T-helper 2 cell treated with Interferon-gamma antibody and Interleukin-4, amounts not matched to agents 100 ng/mL and 5 ng/mL, for 36 hours (primary cell): ENCODE measurements at regions not wholly inside any gene's neighbourhood (a gene's known extent, or its start where the extent isn't known, plus 50 kb on each side); places are given as distances from the start of the nearest gene placed in this dataset.

Experiments used
- intact Hi-C: fragments of 100-400 bp; cut with micrococcal nuclease; formaldehyde crosslinking; loops from one replicate; pipeline ENCODE4 v1.15.1; 2023

DNA sequence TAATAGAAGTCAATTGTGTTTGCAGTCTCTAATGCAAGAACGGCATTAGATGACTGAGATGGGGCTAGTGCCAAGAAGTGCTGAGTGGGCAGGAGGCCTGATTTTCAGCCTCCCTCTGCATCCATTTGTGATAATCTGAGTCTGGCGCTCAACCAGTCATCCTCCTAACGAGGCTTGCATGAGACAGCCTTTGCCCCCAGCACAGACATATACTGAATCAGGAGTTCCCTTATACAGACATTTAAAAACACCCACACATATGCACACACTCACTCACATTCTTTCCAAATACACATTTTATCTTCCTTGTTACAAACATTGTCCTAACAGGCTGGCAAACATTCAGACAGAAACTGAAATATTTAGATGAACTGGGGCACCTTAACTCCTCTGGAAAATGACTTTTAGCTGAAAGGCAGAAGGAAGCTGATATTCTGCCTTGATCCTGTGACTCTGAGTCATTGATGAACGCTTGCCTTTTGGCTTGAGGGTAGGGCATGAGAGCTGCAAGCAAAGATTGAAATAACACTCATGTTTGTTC, 562.3 kb downstream of the DHX35 start:
- intact Hi-C loops: no loop called here

DNA sequence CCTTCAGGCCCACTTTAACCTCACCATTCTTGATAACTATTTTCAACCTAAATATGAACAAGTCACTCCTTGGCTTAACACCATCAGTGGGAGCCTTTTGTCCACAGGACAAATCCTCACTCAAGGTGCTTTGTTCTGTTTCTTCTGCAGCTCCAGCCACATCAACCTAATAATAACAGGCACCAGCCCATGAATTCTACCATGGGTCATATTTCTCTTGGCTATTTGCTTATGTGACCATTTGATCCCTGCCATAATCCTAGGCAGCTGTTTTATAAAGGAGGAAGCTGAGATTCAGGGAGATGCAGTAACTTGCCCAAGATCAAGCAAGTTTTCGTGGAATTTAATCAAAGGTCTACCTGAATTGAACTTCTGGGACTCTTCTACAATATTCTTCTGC, 561.3 kb downstream of the DHX35 start:
- intact Hi-C loops: no loop called here

DNA sequence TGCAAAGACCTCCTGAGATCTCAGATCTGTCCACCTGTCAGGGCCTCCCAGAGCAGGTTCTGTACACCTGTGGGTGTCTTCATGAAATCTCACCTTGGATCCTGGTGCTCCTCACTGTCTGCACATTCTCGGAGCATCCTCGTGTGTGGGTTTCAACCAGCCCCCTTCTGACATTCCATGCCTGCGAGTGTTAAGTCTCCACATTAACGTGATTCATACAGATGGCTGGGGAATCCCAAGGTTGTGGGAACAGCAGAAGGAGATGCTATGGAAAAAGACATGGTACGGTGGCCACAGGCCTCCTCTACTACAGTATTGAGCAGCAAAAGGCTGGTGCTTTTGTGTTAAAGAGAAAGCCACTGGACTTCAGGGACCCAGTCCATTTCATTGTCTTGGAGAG, 556.5 kb downstream of the DHX35 start:
- intact Hi-C loops: no loop called here

DNA sequence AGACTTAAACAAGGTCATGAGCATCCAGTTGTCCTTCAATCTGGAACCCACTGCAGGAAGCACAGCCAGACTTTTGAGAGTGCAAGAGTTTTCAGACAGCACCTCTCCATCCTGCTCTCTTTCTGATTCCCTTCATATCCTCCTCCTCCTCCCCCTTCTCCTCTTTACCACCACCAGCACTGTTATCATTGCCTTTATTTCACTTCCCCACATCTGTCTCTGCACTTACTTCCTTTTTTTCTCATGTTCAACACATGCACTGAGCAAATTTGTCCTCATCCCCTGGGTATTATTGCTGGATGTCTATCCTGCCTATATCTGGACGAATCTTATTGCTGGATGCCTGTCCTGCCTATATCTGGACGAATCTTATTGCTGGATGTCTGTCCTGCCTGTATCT, 554.8 kb downstream of the DHX35 start:
- intact Hi-C loops: no loop called here

DNA sequence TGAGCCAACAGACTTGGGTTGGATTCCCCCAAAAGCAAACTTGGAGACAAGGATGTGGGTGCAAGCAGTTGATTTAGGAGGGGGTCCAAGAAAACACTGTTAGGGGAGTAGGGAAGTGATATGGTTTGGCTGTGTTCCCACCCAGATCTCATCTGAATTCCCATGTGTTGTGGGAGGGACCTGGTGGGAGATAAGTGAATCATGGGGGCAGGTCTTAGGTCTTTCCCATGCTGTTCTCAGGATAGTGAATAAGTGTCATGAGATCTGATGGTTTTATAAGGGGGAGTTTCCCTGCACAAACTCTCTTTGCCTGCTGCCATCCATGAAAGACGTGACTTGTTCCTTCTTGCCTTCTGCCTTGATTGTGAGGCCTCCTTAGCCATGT, 542.6 kb downstream of the DHX35 start:
- intact Hi-C loops: no loop called here

DNA sequence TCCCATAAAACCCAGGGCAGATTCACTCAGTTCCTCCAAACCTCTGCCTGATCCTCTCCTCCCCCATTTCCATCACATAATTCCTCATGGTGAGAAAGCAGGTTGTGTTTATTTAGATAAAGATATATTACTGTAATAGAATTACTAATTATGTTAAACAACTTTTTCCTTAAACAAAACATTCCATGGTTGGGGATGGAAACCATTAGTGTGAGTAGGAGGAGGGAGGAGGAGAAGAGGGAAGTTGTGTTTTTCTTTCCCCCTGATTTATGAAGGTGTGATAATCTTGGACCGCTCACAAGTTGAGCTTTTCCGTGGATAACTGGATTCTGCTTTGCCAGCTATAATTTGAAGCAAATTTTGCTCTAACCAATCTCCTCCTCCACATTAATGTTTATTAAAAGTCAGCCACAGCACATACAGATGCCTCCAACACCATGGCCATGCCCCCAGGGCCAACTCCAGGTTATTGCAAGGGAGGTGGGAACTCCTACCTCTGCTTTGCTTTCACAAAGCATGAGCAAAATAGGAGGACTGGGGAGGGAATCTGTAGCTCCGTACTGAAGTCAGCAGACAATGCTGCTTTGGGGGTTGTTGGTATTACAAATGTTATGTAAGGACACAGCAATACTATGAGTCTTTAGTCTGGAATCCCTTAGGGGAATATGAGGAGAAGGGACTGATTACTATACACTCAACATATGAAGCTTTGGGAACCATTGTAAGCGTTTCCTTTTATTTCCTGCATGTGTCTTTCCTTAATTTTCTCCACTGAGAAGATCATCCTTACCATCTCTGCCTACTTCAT, 542.0 kb downstream of the DHX35 start:
- intact Hi-C loops: no loop called here

DNA sequence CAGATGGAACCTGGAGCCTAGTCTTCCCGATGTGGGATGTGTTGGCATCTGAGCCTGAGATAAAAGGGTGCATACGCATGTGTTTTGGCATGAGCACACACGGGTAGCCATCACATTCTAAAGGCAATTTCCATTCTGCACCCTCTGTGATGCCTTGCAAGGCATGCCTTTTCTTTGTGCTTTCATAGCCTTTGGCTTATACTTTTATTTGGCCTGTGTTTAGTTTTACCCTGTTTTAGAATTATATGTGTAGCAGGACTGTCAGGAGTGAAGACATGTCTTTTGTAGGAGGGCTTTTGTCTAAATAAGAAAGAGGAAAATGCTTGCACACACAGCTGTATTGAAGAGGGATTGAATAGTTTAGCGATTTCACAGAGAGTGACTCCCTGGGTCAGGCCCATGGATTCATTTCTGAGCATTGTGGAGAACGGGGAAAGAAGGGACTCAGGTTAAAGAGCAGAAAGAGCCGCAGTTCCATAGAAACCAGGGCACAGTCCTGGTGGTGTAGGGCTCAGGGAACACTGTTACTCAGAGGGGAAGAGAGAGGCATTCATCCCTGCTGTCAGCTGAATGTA, 530.2 kb downstream of the DHX35 start:
- intact Hi-C loops: no loop called here

DNA sequence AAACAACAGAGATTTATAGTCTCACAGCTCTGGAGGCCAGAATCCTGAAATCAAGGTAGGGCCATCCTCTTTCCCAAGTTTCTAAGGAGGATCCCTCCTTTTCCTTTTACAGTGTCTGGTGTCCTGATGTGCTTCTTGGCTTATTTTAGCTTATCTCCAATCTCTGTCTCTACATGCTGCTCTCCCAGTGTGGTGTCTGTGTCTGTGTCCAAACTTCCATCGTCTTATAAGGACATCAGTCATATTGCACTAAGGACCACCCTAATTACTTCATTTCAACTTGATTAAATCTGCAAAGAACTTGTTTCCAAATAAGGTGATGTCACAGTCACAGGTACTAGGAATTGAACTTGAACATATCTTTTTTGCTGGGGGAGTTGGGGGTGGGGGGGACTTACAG, 529.6 kb downstream of the DHX35 start:
- intact Hi-C loops: no loop called here

DNA sequence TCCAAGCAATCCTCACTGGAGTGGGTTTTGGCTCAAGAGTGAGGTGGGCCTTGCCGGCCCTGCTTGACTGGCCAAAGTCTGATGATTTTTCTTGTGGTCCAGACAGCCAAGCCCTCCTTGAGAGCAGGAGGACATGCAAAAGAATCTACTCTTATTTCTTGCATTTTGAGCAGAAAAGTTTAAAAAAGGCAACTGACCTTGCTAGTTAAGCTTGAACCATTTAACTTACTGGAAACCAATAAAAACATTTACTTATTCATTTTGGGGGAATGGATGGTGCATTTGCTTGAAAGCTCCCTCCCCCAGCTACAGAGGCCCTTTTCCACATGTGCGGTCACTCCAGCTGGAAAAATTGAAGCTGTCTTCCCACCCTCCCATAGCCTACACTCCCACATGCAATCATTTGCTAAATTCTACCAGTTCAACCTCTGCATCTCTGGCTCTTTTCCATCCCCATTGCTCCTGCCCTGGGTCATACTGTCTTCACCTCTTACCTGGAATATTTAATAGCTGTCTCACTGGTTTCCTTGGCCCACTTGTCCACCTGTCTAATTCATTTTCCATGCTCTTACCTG, 527.9 kb downstream of the DHX35 start:
- intact Hi-C loops: no loop called here

DNA sequence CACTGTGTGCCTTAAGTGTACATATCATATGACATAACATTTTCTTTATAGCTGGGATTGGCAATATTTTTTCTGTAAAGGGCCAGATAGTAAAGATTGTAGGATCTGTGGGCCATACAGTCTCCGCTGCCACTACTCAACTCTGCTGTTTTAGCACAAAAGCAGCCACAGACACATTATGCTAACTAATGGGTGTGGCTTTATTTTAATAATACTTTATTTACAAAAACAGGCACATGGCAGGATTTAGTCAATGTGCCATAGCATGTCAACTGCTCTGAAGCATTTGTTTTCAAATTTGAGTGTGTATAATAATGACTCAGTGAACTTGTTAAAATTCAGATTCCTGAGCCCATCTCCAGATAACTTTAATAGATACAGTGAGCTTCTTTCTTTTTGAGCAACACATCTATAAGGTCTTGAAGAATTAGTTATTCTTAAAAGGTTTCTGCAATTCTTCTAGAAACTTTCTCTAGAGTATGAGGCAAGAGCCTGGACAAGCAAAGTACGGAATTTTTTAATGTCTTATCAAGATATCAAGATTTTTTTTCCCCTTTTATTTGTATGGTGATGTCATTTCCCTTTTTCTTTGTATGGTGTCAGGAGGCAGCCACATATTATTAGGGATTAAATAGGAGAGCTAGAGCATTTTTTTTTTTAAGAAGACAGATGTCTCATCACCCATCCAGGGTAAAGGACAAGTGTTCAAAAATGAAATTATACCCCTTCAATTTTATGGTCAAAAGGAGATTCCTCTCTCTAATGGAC, 518.3 kb downstream of the DHX35 start:
- intact Hi-C loops: no loop called here

DNA sequence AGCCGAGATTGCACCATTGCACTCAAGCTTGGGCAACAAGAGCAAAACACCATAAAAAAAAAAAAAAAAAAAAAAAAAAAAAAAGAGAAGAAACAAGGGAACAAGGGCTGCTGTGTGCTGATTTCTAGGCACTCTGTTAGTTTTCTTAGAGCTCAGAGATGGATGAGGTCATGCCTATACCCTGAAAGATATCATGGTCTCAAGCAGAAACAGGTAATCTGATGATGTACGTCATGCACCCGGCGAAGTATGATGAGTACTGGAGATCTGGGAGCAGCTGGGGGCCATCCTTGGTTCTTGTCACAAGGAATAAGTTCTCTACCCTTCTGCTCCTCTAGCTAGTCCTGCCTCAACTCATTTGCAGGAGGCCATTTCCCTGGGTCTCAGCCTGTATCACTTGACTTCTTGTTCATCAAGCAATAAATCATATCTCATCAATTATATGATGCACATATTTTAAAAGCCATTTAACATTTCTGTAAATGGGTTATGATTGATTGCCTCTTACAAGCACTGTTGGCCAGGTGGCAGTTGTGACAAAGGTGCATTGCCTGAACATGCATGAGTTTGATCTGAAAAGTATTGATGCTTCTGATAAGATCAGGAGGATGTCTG, 517.2 kb downstream of the DHX35 start:
- intact Hi-C loops: no loop called here

DNA sequence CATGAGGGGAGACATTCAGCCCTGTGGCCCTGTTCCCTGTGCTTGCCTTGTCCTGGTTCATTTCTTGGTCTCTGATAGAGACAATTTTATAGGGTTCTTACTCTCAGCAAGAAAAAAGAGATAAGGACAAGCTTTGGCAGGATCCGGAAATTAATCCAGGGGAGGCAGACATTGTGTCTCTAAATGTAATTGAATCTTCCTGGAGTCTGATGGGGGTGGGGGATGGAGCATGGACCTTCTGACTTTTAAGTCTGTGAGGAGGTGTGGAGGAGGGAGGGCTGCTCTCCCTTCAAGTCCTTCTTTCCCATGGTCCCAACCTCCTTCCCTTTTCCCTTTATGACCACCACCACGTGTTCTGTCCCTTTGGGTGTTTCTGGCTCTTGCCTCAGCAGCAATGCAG, 512.7 kb downstream of the DHX35 start:
- intact Hi-C loops: no loop called here

DNA sequence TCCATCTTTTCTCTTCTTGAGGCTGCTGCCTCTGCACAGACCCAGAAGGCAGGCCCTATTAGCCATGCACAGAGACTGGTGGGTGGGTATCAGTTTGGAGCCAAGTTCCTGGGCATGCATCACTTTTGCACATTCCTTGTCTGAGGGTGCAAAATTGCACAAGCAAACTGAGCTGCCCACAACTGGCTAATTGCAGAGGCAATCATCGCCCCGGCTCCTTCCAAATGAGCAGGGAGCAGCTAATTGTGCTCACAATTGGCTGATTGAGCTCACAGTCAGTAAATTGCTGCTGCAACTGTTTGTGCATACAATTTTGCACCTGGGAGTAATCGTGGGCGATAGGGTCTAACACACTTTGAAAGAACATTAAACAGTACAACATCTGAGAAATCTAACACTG, 511.4 kb downstream of the DHX35 start:
- intact Hi-C loops: no loop called here

DNA sequence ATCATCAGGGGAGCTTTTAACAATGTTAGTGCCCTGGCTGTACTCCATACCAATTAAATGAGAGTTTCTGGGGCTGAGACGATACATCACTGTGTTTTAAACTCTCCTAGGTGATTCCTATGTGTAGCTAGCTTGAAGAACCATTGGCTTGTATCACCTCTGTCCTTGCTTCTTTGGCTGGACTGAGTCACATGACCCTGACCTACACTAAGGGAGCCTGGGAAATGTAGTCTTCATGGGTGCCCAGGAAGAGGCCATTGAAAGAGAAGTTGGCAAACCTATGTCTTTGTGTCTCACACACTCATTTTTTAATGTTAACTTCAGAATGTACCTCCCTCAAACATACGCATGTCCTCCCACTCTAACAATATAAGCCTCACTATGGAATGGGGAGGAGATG, 506.6 kb downstream of the DHX35 start:
- intact Hi-C loops: no loop called here

DNA sequence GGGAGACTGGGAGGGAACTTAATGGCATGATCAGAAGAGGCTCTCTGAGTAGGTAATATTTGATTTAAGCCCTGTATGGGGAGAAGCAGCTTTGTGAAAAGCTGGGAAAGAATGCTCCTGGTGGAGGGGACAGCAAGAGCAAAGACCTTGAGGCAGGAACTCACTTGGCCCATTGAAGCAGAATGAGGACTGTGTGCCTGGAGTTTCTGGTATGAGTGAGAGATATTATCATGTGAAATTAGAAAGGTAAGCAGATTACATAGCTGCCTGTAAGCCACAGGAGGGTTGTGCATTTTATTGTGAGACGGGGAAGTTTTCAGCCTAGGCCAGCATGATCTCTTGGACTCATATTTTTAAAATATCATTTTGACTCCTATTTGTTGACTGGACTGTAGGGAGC, 502.1 kb downstream of the DHX35 start:
- intact Hi-C loops: no loop called here

DNA sequence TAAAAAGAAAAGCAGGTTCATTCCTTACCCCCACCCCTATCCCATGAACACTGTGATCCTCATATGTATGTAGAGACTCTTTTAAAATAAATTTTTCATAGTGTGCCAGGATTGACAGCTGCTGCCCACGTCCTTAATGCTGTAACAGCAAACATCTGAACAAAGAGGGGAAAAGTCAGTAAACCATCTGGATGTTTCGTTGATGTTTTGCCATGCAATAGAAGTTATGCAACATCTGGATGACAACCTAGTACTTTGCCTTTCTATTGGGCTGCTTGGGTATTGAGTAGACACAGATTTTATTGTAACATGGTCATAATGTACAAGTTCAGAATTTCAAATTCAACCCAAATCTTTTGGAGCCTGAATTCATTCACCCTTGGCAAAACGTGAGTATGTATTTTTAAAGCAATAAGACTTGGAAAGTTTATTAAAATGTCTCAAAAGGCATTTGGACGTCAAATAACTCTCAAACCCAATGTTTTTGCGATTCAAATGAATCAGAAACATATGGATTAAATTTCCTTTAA, 500.3 kb downstream of the DHX35 start:
- intact Hi-C loops: no loop called here

DNA sequence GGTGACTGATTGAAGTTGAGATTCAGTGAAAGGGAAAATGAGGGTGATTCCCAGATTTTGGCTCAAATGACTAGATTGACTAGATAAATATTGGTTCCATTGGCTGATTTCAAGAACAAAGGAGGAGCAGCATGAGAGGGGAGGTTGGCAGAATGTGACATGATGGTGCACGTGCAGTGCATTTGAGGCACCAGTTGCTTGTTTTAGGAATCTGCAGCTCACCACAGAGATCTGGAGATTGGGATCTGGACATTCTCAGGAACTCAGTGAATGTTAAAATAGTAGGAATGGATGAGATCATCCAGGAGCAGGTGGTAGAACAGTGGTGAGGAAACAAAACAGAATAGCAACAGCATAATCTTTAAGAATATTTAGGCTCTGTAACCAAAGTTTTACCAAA, 496.3 kb downstream of the DHX35 start:
- intact Hi-C loops: no loop called here

DNA sequence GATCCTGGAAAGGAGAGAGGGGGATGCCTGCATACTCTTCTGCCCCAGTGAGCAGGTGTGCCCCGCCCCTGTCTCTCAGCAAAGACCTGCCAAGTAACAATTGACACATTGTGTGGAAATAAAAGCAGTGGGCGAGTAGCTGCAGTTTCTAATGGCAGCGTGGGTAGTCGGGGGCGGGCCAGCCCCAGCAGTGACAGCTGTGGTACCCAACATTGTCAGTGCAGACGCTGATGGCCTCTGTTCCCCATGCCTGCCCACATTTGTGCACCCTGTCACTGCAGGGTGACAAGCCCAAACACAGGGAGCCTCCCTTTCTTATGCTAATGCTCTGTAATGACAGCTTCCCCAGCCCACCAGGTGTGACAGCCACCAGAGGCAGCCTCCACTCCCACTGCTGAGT, 491.7 kb downstream of the DHX35 start:
- intact Hi-C loops: no loop called here

DNA sequence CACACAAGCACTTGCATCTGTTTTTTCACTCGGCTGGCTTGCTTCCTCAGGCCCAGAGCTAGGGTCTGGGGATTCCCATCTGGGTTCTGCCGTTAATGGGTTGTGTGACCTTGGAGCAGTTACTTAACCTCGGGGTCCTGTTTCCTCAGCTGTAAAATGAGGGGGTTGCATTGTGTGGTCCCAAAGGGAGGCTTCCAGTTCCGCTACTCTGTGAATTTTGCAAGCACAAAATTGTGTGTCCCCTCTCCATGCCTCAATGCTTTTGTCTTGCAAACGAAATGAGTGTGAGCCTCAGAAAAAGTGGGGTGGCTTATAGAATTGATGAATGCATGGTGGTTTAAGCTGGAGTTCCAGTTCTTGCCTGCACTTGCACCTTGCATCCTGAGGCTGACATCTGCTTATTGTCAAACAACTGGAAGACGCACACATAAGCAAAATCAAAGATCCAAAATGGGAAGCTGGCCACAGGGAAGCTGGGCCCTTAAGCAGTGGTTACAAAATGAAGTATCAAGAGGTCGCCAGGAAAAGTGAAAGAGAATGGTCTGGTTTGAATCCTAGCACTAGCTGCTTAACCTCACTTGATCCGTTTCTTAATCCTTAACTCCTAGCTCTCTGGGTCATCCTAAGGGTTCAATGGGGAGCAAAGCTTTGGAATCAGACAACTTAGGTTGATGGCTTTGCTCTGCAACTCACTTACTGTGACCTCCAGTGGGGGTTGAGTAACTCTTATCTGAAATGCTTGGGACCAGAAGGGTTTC, 490.6 kb downstream of the DHX35 start:
- intact Hi-C loops: no loop called here

DNA sequence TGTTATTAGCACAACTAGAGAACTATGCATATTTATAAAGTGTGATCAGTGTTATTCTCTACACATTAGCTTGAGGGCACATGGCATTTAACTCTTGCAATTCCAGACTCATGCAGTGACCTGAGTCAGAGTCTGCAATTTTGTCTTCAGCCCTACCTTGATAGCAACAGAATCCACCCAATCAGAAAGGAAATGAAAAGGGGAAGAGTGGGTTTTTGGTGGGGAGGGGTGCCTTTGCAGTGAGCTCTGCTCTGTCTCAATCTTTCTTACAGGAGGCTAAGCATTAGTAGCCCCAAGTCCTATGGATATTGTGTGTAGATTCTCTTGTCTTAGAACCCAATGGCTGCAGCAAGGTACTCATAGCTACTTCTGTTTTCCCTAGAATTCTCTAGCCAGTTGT, 489.2 kb downstream of the DHX35 start:
- intact Hi-C loops: no loop called here

DNA sequence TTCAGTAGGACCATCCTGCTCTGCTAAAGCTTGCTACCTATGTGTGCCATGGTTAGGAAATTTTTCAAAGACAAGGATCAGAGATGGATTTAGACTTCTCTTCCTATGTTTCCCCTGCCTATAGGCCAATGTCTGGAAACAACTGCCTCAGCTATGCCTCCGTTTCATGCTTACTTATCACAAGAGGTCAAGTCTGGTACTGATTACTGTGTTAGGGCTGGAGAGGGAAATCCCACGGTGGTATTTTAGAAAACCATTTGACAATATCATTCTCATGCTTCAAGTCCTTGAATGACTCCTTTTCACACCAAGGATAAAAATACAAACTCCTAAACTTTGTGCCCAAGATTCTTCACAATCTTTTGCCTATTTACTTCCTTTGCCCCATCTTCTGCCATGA, 484.3 kb downstream of the DHX35 start:
- intact Hi-C loops: no loop called here
